Fibroblast of lung (primary cell): ENCODE measurements at regions not wholly inside any gene's neighbourhood (a gene's known extent, or its start where the extent isn't known, plus 50 kb on each side); places are given as distances from the start of the nearest gene placed in this dataset.

Experiments
- CTCF ChIP-seq, 2 donors: IDR thresholded peaks in 1 of 2; conservative IDR thresholded peaks in 1 of 2; 1 replicate in 1 of 2; 2 replicates in 1 of 2; pipeline ENCODE4 v1.5.1; 2011 to 2012; ENCODE audit warnings: low read length in 2 of 2, control low read depth in 1 of 2, inconsistent platforms in 1 of 2, low read depth in 1 of 2, mild to moderate bottlenecking in 1 of 2
- EZH2 ChIP-seq: IDR thresholded peaks from 2 replicates; pipeline ENCODE4 v1.5.1; 2012; ENCODE audit warnings: low read length, control low read depth, mild to moderate bottlenecking; ENCODE audit errors: missing control alignments

- TF ChIP-seq CTCF (conservative IDR thresholded peaks at IDR 0.05 in 1 of 2, IDR thresholded peaks at IDR 0.05 in 1 of 2; ENCODE audit: low read depth in 1 of 2, low read length in 2 of 2) (no peak), EZH2 (no peak)
Measured at GRCh38 chr2:7243276-7243675, 326.1 kb downstream of the RNF144A start.
